H9 (cell line): ENCODE measurements at regions not wholly inside any gene's neighbourhood (a gene's known extent, or its start where the extent isn't known, plus 50 kb on each side); places are given as distances from the start of the nearest gene placed in this dataset.

Experiments
- DNase-seq: peaks from one replicate; pipeline ENCODE4 v3.0.0-alpha.2; 2017
- H2AFZ ChIP-seq: one replicate; pipeline ENCODE4 v1.6.1; 2013; ENCODE audit warnings: mild to moderate bottlenecking, low read length, control low read depth, moderate library complexity
- H2AK5ac ChIP-seq: 2 replicates; pipeline ENCODE4 v1.6.1; 2013; ENCODE audit warnings: low read length, control low read depth, mixed read lengths; ENCODE audit not compliant: insufficient read length
- H2BK120ac ChIP-seq: one replicate; pipeline ENCODE4 v1.6.1; 2013; ENCODE audit warnings: low read depth, mild to moderate bottlenecking, low read length, control low read depth, inconsistent platforms; ENCODE audit not compliant: poor library complexity, severe bottlenecking
- H2BK12ac ChIP-seq: 2 replicates; pipeline ENCODE4 v1.6.1; 2013; ENCODE audit warnings: low read length, control low read depth, mixed read lengths, low read depth; ENCODE audit not compliant: insufficient read length
- H2BK15ac ChIP-seq: 2 replicates; pipeline ENCODE4 v1.6.1; 2013; ENCODE audit warnings: low read depth, low read length, control low read depth
- H2BK20ac ChIP-seq: one replicate; pipeline ENCODE4 v1.6.1; 2013; ENCODE audit warnings: low read depth, mild to moderate bottlenecking, low read length, control low read depth, inconsistent platforms; ENCODE audit not compliant: poor library complexity, severe bottlenecking
- H2BK5ac ChIP-seq: 2 replicates; pipeline ENCODE4 v1.6.1; 2013; ENCODE audit warnings: low read length, control low read depth, mixed read lengths; ENCODE audit not compliant: insufficient read length
- H3K14ac ChIP-seq: 2 replicates; pipeline ENCODE4 v1.6.1; 2013; ENCODE audit warnings: low read length, control low read depth; ENCODE audit not compliant: insufficient read depth
- H3K18ac ChIP-seq: 2 replicates; pipeline ENCODE4 v1.6.1; 2013; ENCODE audit warnings: low read depth, mild to moderate bottlenecking, mixed read lengths, low read length, control low read depth; ENCODE audit not compliant: insufficient read length
- H3K23ac ChIP-seq: 2 replicates; pipeline ENCODE4 v1.6.1; 2013; ENCODE audit warnings: low read length, control low read depth, mixed read lengths, low read depth; ENCODE audit not compliant: insufficient read length
- H3K23me2 ChIP-seq: 2 replicates; pipeline ENCODE4 v1.6.1; 2013; ENCODE audit warnings: low read depth, mild to moderate bottlenecking, mixed read lengths, low read length, control low read depth; ENCODE audit not compliant: insufficient read length, poor library complexity, severe bottlenecking
- H3K27ac ChIP-seq: 2 replicates; pipeline ENCODE4 v1.5.1; 2013; ENCODE audit warnings: low read length, control low read depth, mixed read lengths, low read depth; ENCODE audit not compliant: insufficient read length
- H3K27me3 ChIP-seq: 2 replicates; pipeline ENCODE4 v1.6.1; 2013; ENCODE audit warnings: low read length, control low read depth, inconsistent platforms; ENCODE audit not compliant: insufficient read depth
- H3K4ac ChIP-seq: 2 replicates; pipeline ENCODE4 v1.6.1; 2013; ENCODE audit warnings: low read depth, mild to moderate bottlenecking, control low read depth, inconsistent platforms, low read length, moderate library complexity
- H3K4me1 ChIP-seq: 2 replicates; pipeline ENCODE4 v1.6.1; 2013; ENCODE audit warnings: low read length, control low read depth, inconsistent platforms; ENCODE audit not compliant: insufficient read depth
- H3K4me2 ChIP-seq: 2 replicates; pipeline ENCODE4 v1.6.1; 2013; ENCODE audit warnings: low read length, control low read depth, mixed read lengths; ENCODE audit not compliant: insufficient read length, insufficient read depth
- H3K56ac ChIP-seq: 2 replicates; pipeline ENCODE4 v1.6.1; 2013; ENCODE audit warnings: low read depth, mild to moderate bottlenecking, mixed read lengths, low read length, control low read depth; ENCODE audit not compliant: insufficient read length
- H3K79me1 ChIP-seq: 2 replicates; pipeline ENCODE4 v1.6.1; 2013; ENCODE audit warnings: low read depth, mild to moderate bottlenecking, moderate library complexity, low read length, control low read depth, inconsistent platforms; ENCODE audit not compliant: insufficient read depth, poor library complexity, severe bottlenecking
- H3K79me2 ChIP-seq: 2 replicates; pipeline ENCODE4 v1.6.1; 2013; ENCODE audit warnings: low read length, control low read depth, inconsistent platforms; ENCODE audit not compliant: insufficient read depth
- H3K9ac ChIP-seq: 2 replicates; pipeline ENCODE4 v1.6.1; 2013; ENCODE audit warnings: low read length, control low read depth, mixed read lengths; ENCODE audit not compliant: insufficient read length; ENCODE audit errors: extremely low read depth
- H3K9me3 ChIP-seq: one replicate; pipeline ENCODE4 v1.6.1; 2013; ENCODE audit warnings: low read depth, low read length, inconsistent platforms; ENCODE audit not compliant: control insufficient read depth
- H3T11ph ChIP-seq: one replicate; pipeline ENCODE4 v1.6.1; 2013; ENCODE audit warnings: mild to moderate bottlenecking, low read length, control low read depth, inconsistent platforms
- H4K20me1 ChIP-seq: one replicate; pipeline ENCODE4 v1.6.1; 2013; ENCODE audit not compliant: control insufficient read depth, insufficient read length, insufficient read depth
- H4K5ac ChIP-seq: 2 replicates; pipeline ENCODE4 v1.6.1; 2013; ENCODE audit warnings: low read depth, mild to moderate bottlenecking, mixed read lengths, low read length, control low read depth; ENCODE audit not compliant: insufficient read length
- H4K8ac ChIP-seq: replicated peaks from 2 replicates; pipeline ENCODE4 v1.6.1; 2013; ENCODE audit warnings: low read length, control low read depth, mixed read lengths, low read depth; ENCODE audit not compliant: insufficient read length
- H4K91ac ChIP-seq: 2 replicates; pipeline ENCODE4 v1.6.1; 2013; ENCODE audit warnings: low read depth, mild to moderate bottlenecking, moderate library complexity, mixed read lengths, low read length, control low read depth; ENCODE audit not compliant: insufficient read length
- H3K27ac Mint-ChIP-seq, 3 experiments: 2 replicates in 2 of 3; 3 replicates in 1 of 3; pipeline ENCODE4 v1.8.0; 2020 to 2021; ENCODE audit warnings: mixed read lengths in 3 of 3, mild to moderate bottlenecking in 1 of 3, moderate library complexity in 1 of 3
- H3K27me3 Mint-ChIP-seq: 2 replicates; pipeline ENCODE4 v1.8.0; 2021; ENCODE audit warnings: low read depth, mild to moderate bottlenecking, moderate library complexity, mixed read lengths
- H3K36me3 Mint-ChIP-seq, 3 experiments: 2 replicates in 2 of 3; 3 replicates in 1 of 3; pipeline ENCODE4 v1.8.0; 2020 to 2021; ENCODE audit warnings: low read depth in 3 of 3, mixed read lengths in 3 of 3; ENCODE audit not compliant: insufficient read depth in 1 of 3
- H3K4me1 Mint-ChIP-seq, 2 experiments: 2 replicates each; pipeline ENCODE4 v1.8.0; 2020; ENCODE audit warnings: mixed read lengths in 2 of 2
- H3K4me3 Mint-ChIP-seq, 2 experiments: 2 replicates in 1 of 2; 3 replicates in 1 of 2; pipeline ENCODE4 v1.8.0; 2020 to 2021; ENCODE audit warnings: mild to moderate bottlenecking in 2 of 2, mixed read lengths in 2 of 2, moderate library complexity in 1 of 2
- H3K9me3 Mint-ChIP-seq, 2 experiments: 2 replicates in 1 of 2; 3 replicates in 1 of 2; pipeline ENCODE4 v1.8.0; 2020; ENCODE audit warnings: mild to moderate bottlenecking in 2 of 2, mixed read lengths in 2 of 2, moderate library complexity in 1 of 2
- WGBS: extraction: QIAGEN DNeasy Blood & Tissue Kit; methylation state at CpG from one replicate; pipeline ENCODE4 v1.1.7; 2013; ENCODE audit warnings: missing lambda C conversion rate, low lambda C conversion rate, mixed read lengths; ENCODE audit not compliant: insufficient read length; ENCODE audit errors: extremely low coverage; 5-methylcytosine and 5-hydroxymethylcytosine counted together
- TF ChIP-seq, protein P1 (sequence below): fragments of 200-600 bp; sonication (generic); conservative IDR thresholded peaks from 3 replicates; pipeline ENCODE4 v1.8.0; 2021; ENCODE audit warnings: antibody characterized with exemption, mild to moderate bottlenecking

DNA sequence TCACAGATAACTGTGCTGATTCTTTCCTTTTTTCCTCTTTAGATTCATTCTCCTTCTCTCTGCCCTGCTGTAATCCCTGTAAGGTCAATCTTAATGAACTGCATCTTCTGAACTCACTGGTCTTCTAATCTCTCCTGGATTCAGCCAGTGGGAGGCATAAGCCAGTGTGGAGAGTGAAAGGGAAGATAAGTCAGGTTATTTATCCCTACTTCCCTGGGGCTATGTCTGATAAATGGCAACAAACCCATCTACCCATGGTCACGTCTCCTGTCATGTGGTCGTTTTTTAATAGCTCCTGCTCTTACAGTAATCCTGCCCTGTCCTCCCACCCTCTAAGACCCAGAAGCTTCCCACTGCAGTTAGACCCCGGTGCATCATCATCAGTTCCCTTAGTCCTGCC is 199.6 kb upstream of the NAALADL2 start:
- WGBS, result no CpG with 5 or more reads among the region's 3 CpGs
- no peaks in the 10 kb centered on the region for H3K79me2 ChIP-seq

More for the DNA sequence above, 199.6 kb upstream of the NAALADL2 start:
- Histone ChIP-seq H2BK120ac (no peak overlapping the region), H3K4me2 (no peak overlapping the region), H4K5ac (no peak overlapping the region), H4K20me1 (no peaks in the 10 kb centered on the region), H3K23ac (no peak overlapping the region), H4K8ac (no peak overlapping the region), H2BK12ac (no peak overlapping the region), H3T11ph (no peak overlapping the region), H3K9me3 (no peaks in the 10 kb centered on the region), H3K27ac (no peak overlapping the region), H2BK5ac (no peak overlapping the region), H3K18ac (no peak overlapping the region), H3K79me1 (no peaks in the 10 kb centered on the region), H2AK5ac (no peak overlapping the region), H4K91ac (no peak overlapping the region), H3K56ac (no peak overlapping the region), H3K4me1 (no peaks in the 10 kb centered on the region), H2AFZ (no peak overlapping the region), H3K27me3 (no peaks in the 10 kb centered on the region), H3K23me2 (no peaks in the 10 kb centered on the region), H3K4ac (no peak overlapping the region), H2BK20ac (no peak overlapping the region), H3K14ac (no peak overlapping the region), H3K9ac (no peak overlapping the region), H2BK15ac (no peak overlapping the region)
- H3K27me3 Mint-ChIP-seq, result no peaks in the 10 kb centered on the region
- no peaks in the 10 kb centered on the region for H3K9me3 Mint-ChIP-seq
- no peak for DNase-seq
- TF ChIP-seq, protein P1, sequence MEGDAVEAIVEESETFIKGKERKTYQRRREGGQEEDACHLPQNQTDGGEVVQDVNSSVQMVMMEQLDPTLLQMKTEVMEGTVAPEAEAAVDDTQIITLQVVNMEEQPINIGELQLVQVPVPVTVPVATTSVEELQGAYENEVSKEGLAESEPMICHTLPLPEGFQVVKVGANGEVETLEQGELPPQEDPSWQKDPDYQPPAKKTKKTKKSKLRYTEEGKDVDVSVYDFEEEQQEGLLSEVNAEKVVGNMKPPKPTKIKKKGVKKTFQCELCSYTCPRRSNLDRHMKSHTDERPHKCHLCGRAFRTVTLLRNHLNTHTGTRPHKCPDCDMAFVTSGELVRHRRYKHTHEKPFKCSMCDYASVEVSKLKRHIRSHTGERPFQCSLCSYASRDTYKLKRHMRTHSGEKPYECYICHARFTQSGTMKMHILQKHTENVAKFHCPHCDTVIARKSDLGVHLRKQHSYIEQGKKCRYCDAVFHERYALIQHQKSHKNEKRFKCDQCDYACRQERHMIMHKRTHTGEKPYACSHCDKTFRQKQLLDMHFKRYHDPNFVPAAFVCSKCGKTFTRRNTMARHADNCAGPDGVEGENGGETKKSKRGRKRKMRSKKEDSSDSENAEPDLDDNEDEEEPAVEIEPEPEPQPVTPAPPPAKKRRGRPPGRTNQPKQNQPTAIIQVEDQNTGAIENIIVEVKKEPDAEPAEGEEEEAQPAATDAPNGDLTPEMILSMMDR, result no peak
- peaks cover 0 to 5% of the 10 kb centered on the region in 2 experiments; a peak in 3 of 4 replicates for H3K4me1 Mint-ChIP-seq
- no peak overlapping the region for H3K27ac Mint-ChIP-seq
- H3K36me3 Mint-ChIP-seq, result no peaks in the 10 kb centered on the region
- no peak overlapping the region for H3K4me3 Mint-ChIP-seq
